LNCAP (cell line): ENCODE measurements at regions not wholly inside any gene's neighbourhood (a gene's known extent, or its start where the extent isn't known, plus 50 kb on each side); places are given as distances from the start of the nearest gene placed in this dataset.

Source experiments
- CTCF ChIP-seq: fragments of 450-650 bp; IDR thresholded peaks from 2 replicates; pipeline ENCODE4 v1.5.1; 2017; ENCODE audit warnings: mild to moderate bottlenecking

GRCh38 chr13:57311009-57311586 lies 144.1 kb downstream of the PRR20E start:
- TF ChIP-seq CTCF, result no peak

GRCh38 chr13:57314897-57315520 lies 148.0 kb downstream of the PRR20E start:
- no peak for TF ChIP-seq CTCF

GRCh38 chr13:57326532-57326931 lies 159.5 kb downstream of the PRR20E start:
- TF ChIP-seq CTCF, result no peak

GRCh38 chr13:57340878-57341277 lies 173.9 kb downstream of the PRR20E start:
- no peak for TF ChIP-seq CTCF

- no peak for TF ChIP-seq CTCF
Observed at GRCh38 chr13:57345526-57345925, 178.5 kb downstream of the PRR20E start.

- TF ChIP-seq CTCF, result no peak
Observed at GRCh38 chr13:57346786-57347185, 179.8 kb downstream of the PRR20E start.

- TF ChIP-seq CTCF, result no peak
Observed at GRCh38 chr13:57352114-57352513, 185.1 kb downstream of the PRR20E start.

GRCh38 chr13:57353831-57354230 lies 186.8 kb downstream of the PRR20E start:
- no peak for TF ChIP-seq CTCF
